HepG2 (cell line): ENCODE measurements at regions not wholly inside any gene's neighbourhood (a gene's known extent, or its start where the extent isn't known, plus 50 kb on each side); places are given as distances from the start of the nearest gene placed in this dataset.

ENCODE experiments used
- ATAC-seq: fragments of 200-7000 bp; cut with Tn5 transposase; 3 replicates; pipeline ENCODE4 v1.9.1; 2020; ENCODE audit warnings: mild to moderate bottlenecking, moderate library complexity
- BruUV-seq: library from RNA; stranded (reverse); fragments of 400-500 nt; replicated peaks from 2 replicates; lab custom pipeline; 2021; lab: Mats Ljungman, UMichigan
- CTCF ChIA-PET: fragments of 300-600 bp; formaldehyde crosslinking; extraction: SDS; loops from one replicate; lab custom pipeline; 2021; ENCODE audit warnings: low total read pairs, inconsistent platforms, low intra/inter-chr PET ratio; lab: Yijun Ruan, JAX
- POLR2A ChIA-PET: fragments of 350-600 bp; sonication (Branson Sonifier 250); formaldehyde crosslinking; loops from one replicate; lab custom pipeline; 2020; ENCODE audit warnings: antibody characterized with exemption, inconsistent platforms; lab: Yijun Ruan, JAX
- DNase-seq: peaks from one replicate; pipeline ENCODE4 v3.0.0-alpha.2; 2015; ENCODE audit warnings: low spot score
- FAIRE-seq: peaks from 3 replicates; lab custom pipeline; 2011; peaks lifted over from hg19 to GRCh38; lab: Jason Lieb, UNC
- H2AFZ ChIP-seq: one replicate; pipeline ENCODE4 v1.6.1; 2011; ENCODE audit warnings: low read length, inconsistent platforms
- H3K27ac ChIP-seq: fragments of 300-600 bp; 3 replicates; pipeline ENCODE4 v1.8.0; 2011; ENCODE audit warnings: mixed run types, mild to moderate bottlenecking, mixed read lengths, low read length, inconsistent platforms; ENCODE audit not compliant: insufficient read depth; ENCODE audit errors: extremely low read length
- H3K27me3 ChIP-seq, 2 experiments: fragments of 200-600 bp in 1 of 2; 2 replicates in 1 of 2; 3 replicates in 1 of 2; pipeline versions ENCODE4 v1.6.0 to v1.8.0; 2011; ENCODE audit warnings: low read length in 2 of 2, mild to moderate bottlenecking in 2 of 2, moderate library complexity in 2 of 2, inconsistent platforms in 1 of 2; ENCODE audit not compliant: insufficient read depth in 2 of 2, control insufficient read depth in 1 of 2
- H3K36me3 ChIP-seq, 2 experiments: fragments of 200-600 bp in 1 of 2; replicated peaks in 1 of 2; 2 replicates in 1 of 2; 3 replicates in 1 of 2; pipeline versions ENCODE4 v1.5.1 to v1.8.0; 2011; ENCODE audit warnings: low read length in 2 of 2, inconsistent platforms in 1 of 2; ENCODE audit not compliant: insufficient read depth in 2 of 2, control insufficient read depth in 1 of 2
- H3K4me1 ChIP-seq: 2 replicates; pipeline ENCODE4 v1.5.1; 2012; ENCODE audit warnings: low read length, inconsistent platforms; ENCODE audit not compliant: insufficient read depth
- H3K4me2 ChIP-seq: 2 replicates; pipeline ENCODE4 v1.6.0; 2011; ENCODE audit warnings: low read depth, low read length, inconsistent platforms
- H3K4me3 ChIP-seq, 3 experiments: fragments of 200-600 bp in 1 of 3; sonication (generic), shearing (Covaris generic) in 1 of 3; replicated peaks in 1 of 3; 2 replicates each; pipeline ENCODE4 v1.5.1; 2011 to 2016; ENCODE audit warnings: low read length in 3 of 3, inconsistent platforms in 2 of 3, low read depth in 2 of 3, mild to moderate bottlenecking in 2 of 3, control low read depth in 1 of 3, mixed read lengths in 1 of 3; ENCODE audit not compliant: insufficient read depth in 1 of 3
- H3K79me2 ChIP-seq: one replicate; pipeline ENCODE4 v1.6.1; 2011; ENCODE audit warnings: low read length, inconsistent platforms; ENCODE audit not compliant: insufficient read depth
- H3K9ac ChIP-seq: 2 replicates; pipeline ENCODE4 v1.6.0; 2011; ENCODE audit warnings: mild to moderate bottlenecking, low read depth, low read length, inconsistent platforms; ENCODE audit not compliant: insufficient read depth
- H3K9me3 ChIP-seq: 2 replicates; pipeline ENCODE4 v1.5.1; 2012; ENCODE audit warnings: mild to moderate bottlenecking, low read length
- H4K20me1 ChIP-seq: 2 replicates; pipeline ENCODE4 v1.6.0; 2011; ENCODE audit warnings: inconsistent platforms, mild to moderate bottlenecking, low read length, moderate library complexity; ENCODE audit not compliant: insufficient read depth
- FIP1L1 ChIP-seq: fragments of 200-400 bp; formaldehyde crosslinking; IDR thresholded peaks from 2 replicates; pipeline ENCODE4 v1.6.1; 2018; ENCODE audit warnings: low read depth, mild to moderate bottlenecking, low read length, moderate library complexity, borderline replicate concordance; ENCODE audit not compliant: insufficient read depth
- FOSL2 ChIP-seq: sonication (generic); formaldehyde crosslinking; IDR thresholded peaks from 2 replicates; pipeline ENCODE4 v1.4.0; 2020; ENCODE audit warnings: missing genetic modification reagents
- GATAD2A ChIP-seq: IDR thresholded peaks from 2 replicates; pipeline ENCODE4 v1.6.1; 2016
- HDAC2 ChIP-seq: sonication (generic); formaldehyde crosslinking; IDR thresholded peaks from 2 replicates; pipeline ENCODE4 v1.4.0; 2020; ENCODE audit warnings: missing genetic modification reagents
- SNAPC2 ChIP-seq: sonication (generic); formaldehyde crosslinking; IDR thresholded peaks from 2 replicates; pipeline ENCODE4 v1.8.1; 2022; ENCODE audit warnings: mild to moderate bottlenecking, missing genetic modification reagents
- SRY ChIP-seq: sonication (generic); formaldehyde crosslinking; IDR thresholded peaks from 2 replicates; pipeline ENCODE4 v1.8.0; 2022; ENCODE audit warnings: mild to moderate bottlenecking, missing genetic modification reagents
- TSC22D2 ChIP-seq: sonication (generic); formaldehyde crosslinking; IDR thresholded peaks from 2 replicates; pipeline ENCODE4 v1.5.1; 2020; ENCODE audit warnings: missing genetic modification reagents, mild to moderate bottlenecking, borderline replicate concordance
- ZBTB3 ChIP-seq: sonication (generic); formaldehyde crosslinking; IDR thresholded peaks from 2 replicates; pipeline ENCODE4 v1.4.0; 2020; ENCODE audit warnings: low read depth, mild to moderate bottlenecking, moderate library complexity, missing genetic modification reagents, borderline replicate concordance
- ZBTB38 ChIP-seq: sonication (generic); formaldehyde crosslinking; IDR thresholded peaks from 2 replicates; pipeline ENCODE4 v1.5.1; 2020; ENCODE audit warnings: mild to moderate bottlenecking, missing genetic modification reagents
- ZBTB44 ChIP-seq: sonication (generic); formaldehyde crosslinking; IDR thresholded peaks from 2 replicates; pipeline ENCODE4 v1.4.0; 2020; ENCODE audit warnings: missing genetic modification reagents
- ZNF10 ChIP-seq: sonication (generic); formaldehyde crosslinking; IDR thresholded peaks from 2 replicates; pipeline ENCODE4 v1.4.0; 2020; ENCODE audit warnings: mild to moderate bottlenecking, low read depth, missing genetic modification reagents, borderline replicate concordance
- ZNF503 ChIP-seq: sonication (generic); formaldehyde crosslinking; IDR thresholded peaks from 2 replicates; pipeline ENCODE4 v1.4.0; 2020; ENCODE audit warnings: missing genetic modification reagents
- ZNF552 ChIP-seq: sonication (generic); formaldehyde crosslinking; IDR thresholded peaks from 2 replicates; pipeline ENCODE4 v1.9.0; 2022; ENCODE audit warnings: missing genetic modification reagents, mild to moderate bottlenecking, borderline replicate concordance
- WGBS: methylation state at CpG from one replicate; pipeline ENCODE4 v1.1.6; 2017; ENCODE audit warnings: low lambda C conversion rate; 5-methylcytosine and 5-hydroxymethylcytosine counted together
- in situ Hi-C: cut with HindIII; loops from 2 replicates; pipeline ENCODE4 v1.10.0; 2017; ENCODE audit warnings: low pct_unique_long_range_greater_than_20kb; ENCODE audit not compliant: extremely low pct_ligation_motif_present
- intact Hi-C: fragments of 100-400 bp; cut with micrococcal nuclease; formaldehyde crosslinking; loops from one replicate; pipeline ENCODE4 v1.10.0; 2022; ENCODE audit not compliant: unreplicated experiment
- TF ChIP-seq, protein P1 (sequence below): fragments of 450-650 bp; IDR thresholded peaks from 2 replicates; pipeline ENCODE4 v1.6.1; 2017; ENCODE audit warnings: mild to moderate bottlenecking
- TF ChIP-seq, protein P2 (sequence below): sonication (generic); formaldehyde crosslinking; IDR thresholded peaks from 2 replicates; pipeline ENCODE4 v1.4.0; 2020; ENCODE audit warnings: missing genetic modification reagents
- TF ChIP-seq, protein P3 (sequence below), 2 experiments: sonication (generic) in 1 of 2; formaldehyde crosslinking in 1 of 2; IDR thresholded peaks; 2 replicates each; pipeline versions ENCODE4 v1.4.0 to v1.6.1; 2018 to 2020; ENCODE audit warnings: missing genetic modification reagents in 2 of 2, borderline replicate concordance in 1 of 2, low read depth in 1 of 2, mild to moderate bottlenecking in 1 of 2, missing biosample characterization in 1 of 2

- H3K36me3 ChIP-seq, result no peaks in the 10 kb centered on the region
- no peak for FAIRE-seq
- no peak overlapping the region for H3K9ac ChIP-seq
- no peak for DNase-seq
- 54% methylated on average over 5 of the region's 5 CpGs for WGBS
- ATAC-seq, result no peak
- H3K27ac ChIP-seq, result no peak overlapping the region
- no peaks in the 10 kb centered on the region for H3K27me3 ChIP-seq
- in situ Hi-C loops, result loop anchor here (25.0 kb wide), 1 partner anchor 643 kb away; the partner anchor contains the start of gene MAN2A1
- H2AFZ ChIP-seq, result no peak overlapping the region
- H3K4me2 ChIP-seq, result no peak overlapping the region
- intact Hi-C loops, result loop anchor here (10.0 kb wide), 1 partner anchor 285 kb away; no protein-coding TSS in a partner anchor
- no peaks in the 10 kb centered on the region for H4K20me1 ChIP-seq
- no peaks in the 10 kb centered on the region; the same call in 1 of the 2 replicates for H3K4me1 ChIP-seq
- no peak overlapping the region for H3K4me3 ChIP-seq
- ChIA-PET POLR2A (no interaction called here), CTCF (no interaction called here)
- no peaks in the 10 kb centered on the region for H3K79me2 ChIP-seq
- no TSS peak for BruUV-seq
- no peaks in the 10 kb centered on the region for H3K9me3 ChIP-seq
- TF ChIP-seq SRY (no peak), FOSL2 (CRISPR knock-in tag) (no peak), ZBTB38 (CRISPR knock-in tag) (no peak), ZNF552 (CRISPR knock-in tag) (no peak), ZBTB3 (no peak), ZNF503 (CRISPR knock-in tag) (no peak), HDAC2 (CRISPR knock-in tag) (no peak), TSC22D2 (CRISPR knock-in tag) (no peak), ZBTB44 (CRISPR knock-in tag) (no peak), FIP1L1 (no peak), ZNF10 (no peak), SNAPC2 (no peak), GATAD2A (CRISPR knock-in tag) (no peak)
- TF ChIP-seq, protein P1, sequence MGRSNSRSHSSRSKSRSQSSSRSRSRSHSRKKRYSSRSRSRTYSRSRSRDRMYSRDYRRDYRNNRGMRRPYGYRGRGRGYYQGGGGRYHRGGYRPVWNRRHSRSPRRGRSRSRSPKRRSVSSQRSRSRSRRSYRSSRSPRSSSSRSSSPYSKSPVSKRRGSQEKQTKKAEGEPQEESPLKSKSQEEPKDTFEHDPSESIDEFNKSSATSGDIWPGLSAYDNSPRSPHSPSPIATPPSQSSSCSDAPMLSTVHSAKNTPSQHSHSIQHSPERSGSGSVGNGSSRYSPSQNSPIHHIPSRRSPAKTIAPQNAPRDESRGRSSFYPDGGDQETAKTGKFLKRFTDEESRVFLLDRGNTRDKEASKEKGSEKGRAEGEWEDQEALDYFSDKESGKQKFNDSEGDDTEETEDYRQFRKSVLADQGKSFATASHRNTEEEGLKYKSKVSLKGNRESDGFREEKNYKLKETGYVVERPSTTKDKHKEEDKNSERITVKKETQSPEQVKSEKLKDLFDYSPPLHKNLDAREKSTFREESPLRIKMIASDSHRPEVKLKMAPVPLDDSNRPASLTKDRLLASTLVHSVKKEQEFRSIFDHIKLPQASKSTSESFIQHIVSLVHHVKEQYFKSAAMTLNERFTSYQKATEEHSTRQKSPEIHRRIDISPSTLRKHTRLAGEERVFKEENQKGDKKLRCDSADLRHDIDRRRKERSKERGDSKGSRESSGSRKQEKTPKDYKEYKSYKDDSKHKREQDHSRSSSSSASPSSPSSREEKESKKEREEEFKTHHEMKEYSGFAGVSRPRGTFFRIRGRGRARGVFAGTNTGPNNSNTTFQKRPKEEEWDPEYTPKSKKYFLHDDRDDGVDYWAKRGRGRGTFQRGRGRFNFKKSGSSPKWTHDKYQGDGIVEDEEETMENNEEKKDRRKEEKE, result no peak
- TF ChIP-seq, protein P2, sequence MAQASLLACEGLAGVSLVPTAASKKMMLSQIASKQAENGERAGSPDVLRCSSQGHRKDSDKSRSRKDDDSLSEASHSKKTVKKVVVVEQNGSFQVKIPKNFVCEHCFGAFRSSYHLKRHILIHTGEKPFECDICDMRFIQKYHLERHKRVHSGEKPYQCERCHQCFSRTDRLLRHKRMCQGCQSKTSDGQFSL (CRISPR knock-in tag), result no peak
- TF ChIP-seq, protein P3, sequence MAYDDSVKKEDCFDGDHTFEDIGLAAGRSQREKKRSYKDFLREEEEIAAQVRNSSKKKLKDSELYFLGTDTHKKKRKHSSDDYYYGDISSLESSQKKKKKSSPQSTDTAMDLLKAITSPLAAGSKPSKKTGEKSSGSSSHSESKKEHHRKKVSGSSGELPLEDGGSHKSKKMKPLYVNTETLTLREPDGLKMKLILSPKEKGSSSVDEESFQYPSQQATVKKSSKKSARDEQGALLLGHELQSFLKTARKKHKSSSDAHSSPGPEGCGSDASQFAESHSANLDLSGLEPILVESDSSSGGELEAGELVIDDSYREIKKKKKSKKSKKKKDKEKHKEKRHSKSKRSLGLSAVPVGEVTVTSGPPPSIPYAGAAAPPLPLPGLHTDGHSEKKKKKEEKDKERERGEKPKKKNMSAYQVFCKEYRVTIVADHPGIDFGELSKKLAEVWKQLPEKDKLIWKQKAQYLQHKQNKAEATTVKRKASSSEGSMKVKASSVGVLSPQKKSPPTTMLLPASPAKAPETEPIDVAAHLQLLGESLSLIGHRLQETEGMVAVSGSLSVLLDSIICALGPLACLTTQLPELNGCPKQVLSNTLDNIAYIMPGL (CRISPR knock-in tag; IDR thresholded peaks at IDR 0.05; ENCODE audit: borderline replicate concordance in 1 of 2, low read depth in 1 of 2), result no peak
These were observed 396.4 kb downstream of the TMEM232 start for GRCh38 chr5:110329955-110330525.
